ENCODE measurements at regions not wholly inside any gene's neighbourhood (a gene's known extent, or its start where the extent isn't known, plus 50 kb on each side); places are given as distances from the start of the nearest gene placed in this dataset.

- no peak for ATAC-seq (ENCODE audit: low FRiP score)
- TF ChIP-seq CTCF (IDR thresholded peaks at IDR 0.05) = no peak
- DNase-seq (ENCODE audit: low spot score) = no peak
Measured at GRCh38 chr2:19804639-19805260, 97.0 kb downstream of the TTC32 start.

GRCh38 chr2:19802086-19802841 is 99.5 kb downstream of the TTC32 start:
- DNase-seq (ENCODE audit: low spot score) (no peak), ATAC-seq (ENCODE audit: low FRiP score) (no peak)
- no peak for TF ChIP-seq CTCF (IDR thresholded peaks at IDR 0.05)

- TF ChIP-seq CTCF (IDR thresholded peaks at IDR 0.05) = no peak
- ATAC-seq (ENCODE audit: low FRiP score) (peak; percentile 94), DNase-seq (ENCODE audit: low spot score) (peak; percentile 46)
Measured at GRCh38 chr2:19801367-19802080, 100.3 kb downstream of the TTC32 start.

GRCh38 chr2:19800796-19801195 is 101.0 kb downstream of the TTC32 start:
- DNase-seq (ENCODE audit: low spot score) = no peak
- no peak for TF ChIP-seq CTCF (IDR thresholded peaks at IDR 0.05)
- ATAC-seq (ENCODE audit: low FRiP score) = no peak

GRCh38 chr2:19799881-19800780 is 101.7 kb downstream of the TTC32 start:
- ATAC-seq (ENCODE audit: low FRiP score) (no peak), DNase-seq (ENCODE audit: low spot score) (no peak)
- TF ChIP-seq CTCF (IDR thresholded peaks at IDR 0.05) = no peak

GRCh38 chr2:19797871-19798270 is 103.9 kb downstream of the TTC32 start:
- ATAC-seq (ENCODE audit: low FRiP score) (no peak), DNase-seq (ENCODE audit: low spot score) (no peak)
- TF ChIP-seq CTCF (IDR thresholded peaks at IDR 0.05) = no peak

Measured in omental fat pad (tissue), 3 donors.